ENCODE measurements at regions not wholly inside any gene's neighbourhood (a gene's known extent, or its start where the extent isn't known, plus 50 kb on each side); places are given as distances from the start of the nearest gene placed in this dataset.
"Not testable (repeated sequence)": the region's sequence is repeated elsewhere in the genome, so short reads cannot be mapped to it uniquely, and the experiment has no call there.

DNA sequence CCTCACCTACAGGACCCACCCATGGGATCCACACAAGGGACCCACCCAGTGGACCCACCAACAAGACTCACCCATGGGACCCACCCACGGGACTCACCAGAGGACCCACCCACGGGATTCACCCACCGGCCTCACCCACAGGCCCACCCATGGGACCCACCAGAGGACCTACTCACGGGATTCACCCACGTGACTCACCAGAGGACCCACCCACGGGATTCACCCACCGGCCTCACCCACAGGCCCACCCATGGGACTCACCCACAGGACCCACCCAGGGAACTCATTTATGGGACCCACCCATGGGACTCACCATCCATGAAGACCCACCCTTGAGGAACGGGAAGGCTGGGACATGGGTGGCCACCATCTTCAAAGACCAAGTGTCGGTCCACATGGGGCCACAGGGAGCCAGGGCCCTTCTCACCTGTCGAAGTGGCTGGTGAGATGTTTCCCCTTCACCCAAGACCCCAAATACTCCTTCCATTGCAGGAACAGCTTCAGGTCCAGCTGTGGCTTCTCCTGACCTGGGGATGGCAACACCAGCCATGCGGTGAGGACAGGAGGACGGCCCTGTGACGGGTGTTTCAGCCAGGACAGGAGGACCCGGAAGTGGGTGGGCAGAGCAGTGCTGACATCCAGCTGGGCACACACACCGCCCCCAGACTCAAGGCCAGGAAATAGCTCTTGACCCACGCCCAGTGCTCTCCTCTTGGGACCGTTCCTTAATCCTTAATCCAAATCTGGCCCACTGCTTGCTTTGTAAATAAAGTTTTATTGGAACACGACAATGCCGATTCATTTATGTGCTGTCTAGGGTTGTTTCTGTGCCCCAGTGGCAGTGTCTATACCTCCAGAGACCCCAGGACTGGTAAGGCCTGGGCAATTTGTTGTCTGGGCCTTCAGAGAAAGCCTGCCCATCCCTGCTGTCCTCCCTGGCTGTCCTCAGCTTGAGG is 1005.1 kb downstream of the BRD1 start:
- DNase-seq (ENCODE audit: low read depth in 2 of 2): no peak

DNA sequence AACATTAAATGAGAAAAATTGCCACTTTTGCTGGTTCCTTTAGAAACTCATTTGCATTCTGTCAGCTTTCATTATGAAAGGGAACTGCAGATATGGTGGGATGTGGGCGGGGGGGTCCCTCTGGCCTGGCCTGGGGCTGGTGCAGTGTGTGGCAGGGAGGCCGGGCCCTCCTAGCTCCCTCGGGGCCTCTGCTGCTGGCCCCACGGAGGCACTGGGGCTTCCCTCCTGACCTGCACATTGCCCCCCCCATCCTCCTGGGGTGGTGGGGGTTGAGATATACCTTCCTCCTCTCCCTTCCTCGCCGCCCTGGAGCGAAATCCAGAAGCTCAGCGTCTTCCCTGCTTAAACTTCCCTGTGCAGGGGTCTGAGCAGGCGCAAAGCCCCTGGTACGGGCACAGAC is 1005.9 kb downstream of the BRD1 start:
- DNase-seq (ENCODE audit: low read depth in 2 of 2): no peak

DNA sequence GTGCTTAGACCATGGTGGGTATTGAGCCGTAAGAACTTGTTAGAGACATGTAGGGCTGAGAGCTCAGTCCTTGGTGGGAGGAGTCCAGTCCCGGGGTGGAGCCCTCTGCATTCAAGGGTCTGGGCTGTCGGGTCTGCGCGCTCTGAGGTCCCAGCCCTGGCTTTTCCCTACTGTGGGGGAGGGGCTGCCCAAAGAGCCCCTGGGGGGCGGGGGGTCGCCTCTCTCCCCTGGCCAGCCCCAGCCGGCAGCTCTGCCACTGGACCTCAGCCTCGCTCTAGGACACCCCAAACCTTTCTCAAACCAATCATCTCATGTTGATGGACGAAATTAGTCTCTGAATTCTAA is 1006.4 kb downstream of the BRD1 start:
- DNase-seq (ENCODE audit: low read depth in 2 of 2): no peak

DNA sequence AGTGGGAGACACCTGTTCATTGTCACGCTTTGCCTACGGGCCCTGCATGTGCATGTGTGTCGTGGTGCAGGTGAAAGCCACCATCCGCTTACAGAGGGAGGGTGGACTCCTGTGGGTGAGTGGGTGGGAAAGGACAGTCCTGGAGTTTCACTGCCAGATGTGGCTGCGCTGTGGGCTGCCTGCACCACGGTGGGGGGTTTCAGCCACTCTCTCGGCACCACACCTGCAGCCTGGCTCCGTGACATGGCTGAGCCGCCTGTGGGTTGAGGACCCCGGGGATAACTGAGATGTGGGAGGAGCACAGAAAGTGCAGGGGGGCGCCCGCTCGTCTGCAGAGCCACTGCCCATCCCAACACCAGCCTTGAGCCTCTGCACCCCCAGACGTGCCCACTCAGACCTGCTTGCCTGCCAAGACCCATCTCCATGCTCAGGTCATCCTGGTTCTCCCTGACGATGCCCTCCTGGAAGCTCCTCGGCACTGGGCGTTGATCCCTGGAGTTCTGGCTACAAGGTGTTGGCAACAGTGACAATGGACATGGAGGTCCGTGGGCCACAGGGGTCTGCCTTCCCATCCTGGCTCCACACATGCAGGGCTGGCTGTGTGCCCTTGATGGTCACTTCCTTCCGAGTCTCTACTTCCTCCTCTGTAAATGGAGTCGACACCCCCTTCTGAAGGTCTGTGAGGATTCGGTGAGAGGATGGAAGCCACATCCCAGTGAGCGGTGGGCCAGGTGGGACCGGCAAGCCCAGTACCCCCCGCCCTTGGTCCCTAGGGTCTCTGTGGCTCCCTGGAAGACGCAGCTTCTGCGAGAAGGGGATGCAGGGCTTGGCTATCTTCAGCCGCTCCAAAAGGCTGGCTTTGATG is 1007.0 kb downstream of the BRD1 start:
- no peak for DNase-seq (ENCODE audit: low read depth in 2 of 2)

DNA sequence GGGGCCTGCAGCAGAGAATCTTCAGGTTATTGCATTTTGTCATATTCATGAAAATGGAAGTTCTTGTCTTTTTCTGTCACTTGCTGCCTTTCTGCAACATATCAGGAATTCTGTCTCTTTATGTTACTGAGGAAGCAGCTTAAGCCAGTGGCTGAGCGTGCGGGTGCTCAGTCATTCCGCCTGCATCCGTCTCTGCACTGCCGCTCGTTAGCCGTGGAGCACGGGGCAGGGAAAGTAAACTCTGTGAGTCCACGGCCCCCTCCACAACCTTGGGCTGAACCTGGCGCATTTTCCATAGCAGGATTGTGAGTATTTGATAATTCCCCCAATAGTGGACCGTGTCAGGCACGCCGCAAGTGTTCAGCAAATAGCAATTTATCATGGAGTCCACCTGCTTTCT is 1007.7 kb downstream of the BRD1 start:
- DNase-seq (ENCODE audit: low read depth in 2 of 2): no peak

DNA sequence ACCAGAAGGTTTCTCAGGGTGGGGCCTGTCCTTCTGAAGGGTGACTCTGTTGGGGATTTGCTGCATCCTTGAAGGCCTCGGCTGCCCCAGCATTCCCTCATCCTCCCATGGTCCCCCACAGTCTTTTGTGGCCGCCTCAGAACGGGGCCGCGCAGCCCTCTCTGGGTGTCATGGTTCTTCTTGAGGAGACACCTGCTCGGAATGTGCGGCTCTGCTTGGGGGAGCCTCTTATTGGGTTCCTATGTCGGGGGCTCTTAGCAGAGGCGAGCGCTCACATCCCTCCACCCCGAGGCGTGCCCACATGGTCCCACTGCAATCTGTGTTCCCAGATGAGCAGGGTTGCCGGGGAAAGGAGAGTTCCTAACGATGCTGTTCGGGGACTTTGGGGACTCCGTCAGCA is 1008.4 kb downstream of the BRD1 start:
- DNase-seq (ENCODE audit: low read depth in 2 of 2): no peak

DNA sequence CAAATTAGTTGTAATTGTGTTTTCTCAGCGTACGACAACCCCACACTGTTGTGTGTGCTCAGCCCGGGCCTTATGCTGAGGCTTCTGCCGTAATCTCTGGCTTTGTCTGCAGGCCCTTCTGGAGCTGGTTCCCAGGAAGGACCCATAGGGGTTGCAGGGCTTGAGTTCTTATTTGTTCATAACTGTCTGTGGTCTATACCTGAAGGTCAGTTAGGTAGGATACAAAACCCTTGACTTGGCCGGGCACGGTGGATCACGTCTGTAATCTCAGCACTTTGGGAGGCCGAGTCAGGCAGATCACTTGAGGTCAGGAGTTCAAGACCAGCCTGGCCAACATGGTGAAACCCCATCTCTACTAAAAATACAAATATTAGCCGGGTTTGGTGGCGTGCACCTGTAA is 1010.2 kb downstream of the BRD1 start:
- DNase-seq (ENCODE audit: low read depth in 2 of 2): not testable (repeated sequence)

DNA sequence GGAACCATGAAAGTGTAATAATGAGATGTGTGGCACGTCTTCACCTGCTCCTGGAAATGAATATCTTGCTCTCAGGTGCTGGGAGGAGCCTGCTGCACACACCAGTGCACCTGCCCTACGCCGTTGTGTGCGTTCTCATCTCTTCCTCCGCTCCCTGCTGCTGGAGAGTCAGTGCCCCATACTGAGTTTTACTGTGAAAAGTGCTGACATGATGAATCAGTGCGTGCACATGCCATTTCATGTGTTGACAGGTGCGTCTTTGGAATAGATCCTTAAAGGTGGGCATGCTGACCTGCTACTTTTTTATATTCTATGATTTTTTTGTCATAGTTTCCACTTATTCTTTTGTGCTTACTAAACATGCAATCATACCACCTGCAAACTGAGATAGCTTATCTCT is 1015.8 kb downstream of the BRD1 start:
- DNase-seq (ENCODE audit: low read depth in 2 of 2): no peak

DNA sequence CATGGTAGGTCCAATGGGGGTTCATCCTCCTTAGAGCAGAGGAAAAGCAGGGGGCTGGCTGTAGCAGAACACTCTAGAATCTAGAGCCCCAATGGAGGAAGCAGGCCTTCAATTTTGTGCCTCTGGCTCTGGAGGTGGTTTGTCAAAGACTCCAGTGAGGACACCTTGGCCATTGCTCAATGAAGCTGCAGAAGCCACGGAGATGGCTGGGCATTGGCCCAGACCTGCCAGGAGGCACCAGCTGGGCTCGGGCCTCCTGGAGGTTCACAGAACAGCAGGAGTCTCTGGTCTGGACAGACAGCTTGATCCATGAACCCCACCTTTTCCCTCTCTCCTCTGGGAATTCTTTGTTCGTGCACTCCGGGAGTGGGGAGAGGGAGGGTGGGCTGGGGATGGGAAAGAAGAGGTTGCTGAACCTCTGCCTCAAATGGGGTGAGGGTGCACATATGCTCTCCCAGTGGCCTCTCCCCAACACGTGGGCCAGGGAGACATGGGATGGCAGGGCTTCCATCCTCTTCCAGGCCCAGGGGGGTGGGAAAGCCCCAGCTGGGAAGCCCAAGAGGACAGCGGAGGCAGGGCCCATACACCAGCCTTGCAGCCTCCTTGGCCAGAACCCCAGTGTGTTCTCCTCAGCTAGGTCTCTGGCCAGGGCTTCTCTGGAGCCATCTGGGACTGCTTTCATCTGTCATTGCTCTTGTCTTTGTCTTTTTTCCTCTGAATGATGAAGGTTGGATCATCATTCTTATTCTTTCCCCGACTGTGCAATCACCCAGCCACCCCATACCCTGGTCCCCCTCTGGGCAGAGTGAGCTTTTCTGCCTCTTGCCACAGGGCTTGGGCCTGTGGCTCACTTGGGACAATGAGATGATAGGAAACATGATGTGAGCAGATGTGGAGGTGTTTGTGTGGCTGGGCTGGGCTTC is 1019.4 kb downstream of the BRD1 start:
- DNase-seq (ENCODE audit: low read depth in 2 of 2): no peak

DNA sequence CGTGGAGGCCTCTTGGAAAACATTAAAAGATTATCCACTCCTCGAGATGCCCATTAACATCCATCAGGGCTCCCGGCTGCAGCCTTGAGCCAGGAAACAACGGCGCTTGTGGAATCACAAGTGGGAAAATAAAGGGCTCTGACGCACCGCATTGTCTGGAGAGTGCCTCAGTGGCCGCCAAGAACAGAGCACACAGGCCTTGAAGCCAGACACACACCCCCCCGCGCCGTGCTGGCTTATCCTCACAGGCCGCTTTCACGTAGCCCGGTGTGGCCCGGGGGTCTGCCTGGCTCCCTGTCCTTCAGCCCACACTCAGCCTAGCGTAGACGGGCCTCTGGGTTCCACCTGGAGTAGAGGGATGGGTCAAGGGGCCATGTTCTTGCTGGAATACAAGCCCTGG is 1020.5 kb downstream of the BRD1 start:
- no peak for DNase-seq (ENCODE audit: low read depth in 2 of 2)

DNA sequence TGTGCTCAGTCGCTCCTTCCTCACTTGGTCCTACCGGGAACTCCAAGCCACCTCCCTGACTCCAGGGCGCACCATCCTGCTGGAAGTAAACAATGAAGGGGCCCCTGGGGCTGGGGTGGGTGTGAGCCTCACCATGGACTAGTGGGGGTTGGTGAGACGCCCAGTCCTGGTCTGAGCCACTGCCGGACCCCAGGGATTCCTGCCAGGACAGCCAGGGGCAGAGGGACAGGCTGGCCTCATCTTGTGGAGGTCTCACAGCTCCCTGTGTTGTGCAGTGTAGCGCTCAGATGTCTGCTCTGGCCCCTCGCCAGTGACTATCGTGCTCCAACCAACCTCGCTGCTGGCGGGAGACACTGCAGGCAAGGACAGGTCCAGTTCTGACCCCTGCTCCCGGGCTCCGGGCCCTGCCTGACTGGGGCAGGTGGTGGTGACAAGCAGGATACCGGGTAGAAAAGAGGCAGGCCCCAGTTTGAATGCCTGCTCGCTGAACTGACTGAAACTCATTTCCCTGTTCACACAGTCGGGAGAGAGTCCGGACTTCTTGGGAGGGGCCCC is 1021.4 kb downstream of the BRD1 start:
- no peak for DNase-seq (ENCODE audit: low read depth in 2 of 2)

DNA sequence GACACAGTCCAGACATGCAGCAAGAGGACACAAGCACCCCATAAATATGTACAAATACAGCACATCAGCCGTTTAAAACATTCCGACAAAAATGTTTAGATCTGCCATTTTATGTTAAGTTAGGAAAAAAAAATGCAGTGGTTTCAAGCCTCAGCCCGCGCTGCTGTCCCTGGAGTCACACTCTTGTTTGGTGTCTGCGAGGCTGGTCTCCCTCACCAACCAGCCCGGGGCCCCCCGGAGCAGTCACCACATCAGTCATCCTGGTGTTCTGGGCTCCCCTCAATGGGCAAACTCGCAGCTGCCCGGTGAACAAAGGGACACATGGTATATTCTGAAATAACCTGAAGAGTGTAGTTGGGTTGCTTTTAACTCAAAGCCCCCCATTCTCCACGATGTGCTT is 1022.2 kb downstream of the BRD1 start:
- no peak for DNase-seq (ENCODE audit: low read depth in 2 of 2)

DNA sequence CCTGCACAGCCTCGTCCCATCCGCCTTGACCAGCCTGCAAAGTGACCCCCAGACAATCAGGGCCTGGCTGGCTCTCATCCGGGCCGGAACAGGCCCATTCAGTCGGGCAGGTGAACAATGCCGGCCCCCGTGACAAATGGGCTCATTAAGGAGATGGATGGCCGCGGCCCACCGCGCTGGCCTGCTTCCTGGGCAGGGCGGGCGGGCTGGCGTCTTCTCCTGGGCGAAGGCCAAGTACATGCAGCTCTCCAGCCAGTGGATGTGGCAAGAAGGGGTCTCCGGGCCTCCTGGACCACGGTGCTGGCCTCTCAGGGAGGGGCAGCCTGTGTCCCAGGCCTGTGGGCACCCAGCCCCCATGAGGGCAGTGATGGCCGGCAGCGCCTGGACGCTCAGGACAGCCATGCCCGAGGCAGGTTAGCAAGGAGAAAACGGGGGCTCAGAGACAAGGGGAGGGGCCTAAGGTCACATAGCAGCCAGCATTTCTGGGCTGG is 1022.8 kb downstream of the BRD1 start:
- DNase-seq (ENCODE audit: low read depth in 2 of 2): no peak

DNA sequence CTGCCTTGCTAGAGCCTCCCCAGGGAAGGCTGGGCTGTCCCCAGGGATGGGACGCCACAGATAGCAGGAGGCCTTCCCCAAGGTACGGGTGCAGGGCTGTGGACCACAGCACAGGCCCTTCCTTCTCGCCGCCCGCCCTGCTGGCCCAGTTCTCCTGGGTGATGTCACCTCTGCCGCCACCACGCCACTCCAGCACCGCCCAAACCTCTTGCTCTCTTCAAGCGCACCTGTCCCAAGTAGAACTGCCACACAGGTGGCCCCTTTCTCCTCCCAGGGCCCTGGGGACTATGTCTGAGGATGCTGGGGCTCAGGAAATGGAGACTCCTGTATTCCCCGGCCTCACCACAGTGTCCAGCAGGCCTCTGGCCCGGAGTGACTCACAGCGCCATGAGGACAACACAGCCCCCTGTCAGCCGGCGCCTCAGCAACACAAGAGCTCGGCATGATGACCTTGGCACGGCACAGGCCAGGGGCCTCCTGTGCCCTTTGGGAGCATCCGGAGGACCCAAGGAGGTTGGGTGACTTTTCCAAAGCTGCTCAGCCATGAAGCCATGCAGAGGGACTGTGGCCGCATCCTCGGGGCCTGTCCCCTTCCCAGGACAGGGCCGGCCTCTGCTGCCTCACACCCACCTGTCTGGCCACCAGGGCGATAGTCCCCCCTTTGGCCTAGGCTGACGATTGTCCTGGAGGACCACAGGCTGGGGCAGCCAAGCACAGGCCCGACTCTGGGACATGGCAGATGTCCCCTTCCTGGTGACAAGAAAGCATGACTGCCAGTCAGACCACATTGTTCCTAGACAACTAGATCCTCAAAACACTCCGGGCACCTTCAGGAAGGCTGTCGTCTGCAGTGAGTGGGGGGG is 1023.5 kb downstream of the BRD1 start:
- no peak for DNase-seq (ENCODE audit: low read depth in 2 of 2)

DNA sequence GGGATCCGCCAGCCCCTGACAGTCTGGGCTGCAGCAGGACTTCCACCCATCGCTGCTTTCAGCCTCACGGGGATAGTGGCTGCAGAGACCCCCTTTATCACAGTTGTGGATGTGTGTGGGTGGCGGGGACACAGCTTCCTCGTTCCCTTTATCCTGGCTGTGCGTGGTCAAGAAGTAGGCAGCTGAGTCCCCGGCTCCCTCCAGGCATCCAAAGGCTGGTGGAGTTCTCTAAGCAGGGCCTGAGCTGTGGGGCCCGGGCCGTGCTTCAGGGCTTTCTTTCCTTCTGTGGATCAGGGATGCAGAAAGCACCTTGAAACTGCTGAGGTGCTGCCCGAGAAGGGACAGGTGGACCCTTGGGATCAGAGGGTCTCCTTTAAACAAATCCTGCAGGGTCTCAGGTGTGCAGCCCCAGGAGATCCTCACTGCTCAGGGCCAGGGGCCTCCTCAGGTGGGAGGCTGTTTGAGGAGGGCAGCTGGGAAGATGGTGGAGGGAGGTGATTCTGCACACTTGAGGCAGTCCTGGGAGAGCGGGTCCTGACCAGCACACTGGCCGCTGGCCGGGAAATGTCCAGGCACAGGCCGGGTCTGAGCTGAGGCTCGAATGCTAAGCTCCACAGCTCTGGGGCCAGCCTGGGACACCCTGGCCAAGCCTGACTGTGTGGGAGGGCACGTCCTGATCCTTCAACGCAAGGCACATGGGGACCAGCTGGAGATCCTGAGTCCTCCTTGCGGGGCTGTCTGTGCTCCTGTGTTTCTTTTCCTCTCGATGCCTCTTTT is 1024.3 kb downstream of the BRD1 start:
- DNase-seq (ENCODE audit: low read depth in 2 of 2): no peak

DNA sequence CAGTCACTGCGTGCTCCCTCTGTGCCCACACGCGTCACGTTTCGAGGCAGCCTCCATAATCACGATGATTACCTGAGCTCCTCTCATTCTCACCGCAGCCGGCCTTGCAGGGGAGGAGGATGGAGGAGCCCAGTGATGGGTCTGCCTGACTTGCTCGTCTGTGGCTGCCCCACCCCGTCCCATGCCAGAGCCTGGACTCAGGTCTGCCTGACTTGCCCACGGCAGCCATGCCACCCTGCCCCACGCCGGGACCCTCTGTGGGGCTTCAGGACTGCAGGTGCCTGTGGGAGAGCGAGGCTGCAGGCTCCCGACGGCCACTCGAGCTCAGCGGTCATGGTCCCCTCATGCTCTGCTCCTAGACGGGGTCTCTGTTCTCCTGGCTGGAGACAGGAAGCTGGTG is 1025.1 kb downstream of the BRD1 start:
- no peak for DNase-seq (ENCODE audit: low read depth in 2 of 2)

DNA sequence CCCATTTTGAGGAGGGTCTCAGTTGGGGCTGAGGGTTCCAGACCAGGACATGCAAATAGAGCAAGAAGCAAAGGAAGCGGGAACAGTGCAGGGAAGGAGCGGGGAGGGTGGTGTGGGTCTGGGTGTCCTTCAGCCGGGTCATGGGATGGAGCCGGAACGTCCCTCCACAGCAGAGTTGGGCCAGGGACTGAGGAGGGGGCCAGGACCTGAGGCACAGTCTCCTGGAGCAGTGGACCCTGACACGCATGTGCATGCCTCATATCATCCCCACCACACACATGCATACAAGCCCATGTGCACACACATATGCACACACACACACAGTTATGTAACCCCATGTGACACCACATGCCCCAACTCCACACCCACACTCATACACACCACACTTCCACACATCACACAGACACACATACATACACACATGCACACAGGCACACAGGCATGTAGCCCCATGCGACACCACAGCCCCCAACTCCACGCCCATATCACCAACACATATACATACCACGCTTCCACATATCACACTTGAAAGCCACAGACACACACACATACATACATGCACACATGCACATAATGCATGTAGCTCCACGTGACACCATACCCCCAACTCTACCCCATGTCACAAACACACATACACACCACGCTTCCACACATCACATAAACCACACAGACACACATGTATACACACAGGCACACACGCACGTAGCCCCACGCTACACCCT is 1026.6 kb downstream of the BRD1 start:
- no peak for DNase-seq (ENCODE audit: low read depth in 2 of 2)

DNA sequence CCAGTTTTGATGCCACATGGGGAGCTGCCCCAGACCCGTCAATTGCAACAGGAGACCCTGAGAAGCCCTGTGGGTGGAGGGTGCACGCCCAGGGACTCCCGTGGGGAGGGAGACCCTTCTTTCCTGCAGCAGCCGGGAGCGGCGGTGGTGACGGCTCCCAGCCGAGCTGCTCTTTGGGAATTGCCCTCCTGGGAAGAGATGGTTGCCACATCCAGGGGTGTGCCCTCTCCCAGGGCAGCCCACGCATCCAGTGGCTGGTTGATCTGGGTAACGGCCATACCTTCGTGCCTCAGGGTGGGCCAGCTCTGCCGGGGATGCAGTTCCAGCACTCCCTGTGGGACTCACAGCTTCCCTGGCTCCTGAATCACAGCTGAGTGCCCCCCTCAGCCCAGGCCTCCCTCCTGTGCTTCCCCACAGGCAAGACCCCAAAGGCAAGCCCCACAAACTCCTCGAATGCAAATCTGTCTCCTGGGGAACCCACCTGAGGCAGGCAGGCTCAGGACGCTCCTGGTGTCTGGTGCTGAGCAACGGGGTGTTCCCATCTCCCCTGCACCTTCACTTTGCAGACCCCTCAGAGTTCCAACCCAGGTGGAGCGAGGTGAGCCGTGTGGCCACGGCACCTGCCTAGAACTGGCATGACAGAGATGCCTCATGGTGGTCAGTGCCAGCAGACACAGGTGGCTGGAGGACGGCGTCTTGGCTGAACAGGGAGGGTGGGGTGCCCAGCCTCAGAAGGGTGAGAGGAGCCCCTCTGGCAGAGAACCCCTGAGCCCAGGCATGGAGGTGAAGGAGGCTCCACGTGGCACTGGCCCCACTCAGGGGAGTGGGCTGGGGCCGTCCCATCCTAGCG is 1027.4 kb downstream of the BRD1 start:
- no peak for DNase-seq (ENCODE audit: low read depth in 2 of 2)
